Glutamatergic neuron (in vitro differentiated cells): ENCODE measurements at regions not wholly inside any gene's neighbourhood (a gene's known extent, or its start where the extent isn't known, plus 50 kb on each side); places are given as distances from the start of the nearest gene placed in this dataset.

Source experiments
- DNase-seq: peaks from one replicate; pipeline ENCODE4 v3.0.0; 2022
- H3K27ac Mint-ChIP-seq: one replicate; pipeline ENCODE4 v1.8.0; 2020; ENCODE audit warnings: mild to moderate bottlenecking, mixed read lengths, inconsistent platforms; ENCODE audit not compliant: unreplicated experiment
- H3K27me3 Mint-ChIP-seq: one replicate; pipeline ENCODE4 v1.8.0; 2020; ENCODE audit warnings: mild to moderate bottlenecking, moderate library complexity, mixed read lengths, inconsistent platforms; ENCODE audit not compliant: unreplicated experiment
- H3K36me3 Mint-ChIP-seq: one replicate; pipeline ENCODE4 v1.8.0; 2020; ENCODE audit warnings: mild to moderate bottlenecking, mixed read lengths, inconsistent platforms; ENCODE audit not compliant: unreplicated experiment
- H3K4me1 Mint-ChIP-seq: one replicate; pipeline ENCODE4 v1.8.0; 2020; ENCODE audit warnings: mild to moderate bottlenecking, low read depth, mixed read lengths, inconsistent platforms; ENCODE audit not compliant: unreplicated experiment
- H3K4me3 Mint-ChIP-seq: one replicate; pipeline ENCODE4 v1.8.0; 2020; ENCODE audit warnings: mild to moderate bottlenecking, mixed read lengths, inconsistent platforms; ENCODE audit not compliant: unreplicated experiment
- H3K9me3 Mint-ChIP-seq: one replicate; pipeline ENCODE4 v1.8.0; 2020; ENCODE audit warnings: mild to moderate bottlenecking, moderate library complexity, mixed read lengths, inconsistent platforms; ENCODE audit not compliant: unreplicated experiment
- TF ChIP-seq, protein P1 (sequence below): fragments of 200-600 bp; sonication (generic); IDR thresholded peaks from one replicate; pipeline ENCODE4 v1.5.0; 2021; ENCODE audit not compliant: partially characterized antibody, unreplicated experiment

DNA sequence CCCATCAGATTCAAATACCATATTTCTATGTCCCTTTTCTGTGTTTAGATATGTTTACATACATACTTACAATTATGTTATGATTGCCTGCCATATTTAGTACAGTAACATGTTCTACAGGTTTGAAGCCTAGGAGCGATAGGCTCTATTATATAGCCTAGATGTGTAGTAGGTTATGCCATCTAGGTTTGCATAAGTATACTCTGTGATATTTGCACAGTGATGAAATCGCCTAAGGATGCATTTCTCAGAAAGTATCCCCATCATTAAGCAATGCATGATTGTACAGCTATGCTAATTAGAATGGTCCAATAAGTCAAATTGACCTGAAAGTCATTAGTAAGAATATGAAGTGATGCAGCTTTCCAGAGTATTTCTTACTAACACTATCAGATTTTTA is 1171.7 kb upstream of the LRRTM3 start:
- Mint-ChIP-seq H3K4me1 (no peaks in the 10 kb centered on the region), H3K4me3 (no peak overlapping the region), H3K36me3 (no peaks in the 10 kb centered on the region), H3K27ac (no peak overlapping the region), H3K27me3 (no peaks in the 10 kb centered on the region), H3K9me3 (no peaks in the 10 kb centered on the region)
- TF ChIP-seq, protein P1, sequence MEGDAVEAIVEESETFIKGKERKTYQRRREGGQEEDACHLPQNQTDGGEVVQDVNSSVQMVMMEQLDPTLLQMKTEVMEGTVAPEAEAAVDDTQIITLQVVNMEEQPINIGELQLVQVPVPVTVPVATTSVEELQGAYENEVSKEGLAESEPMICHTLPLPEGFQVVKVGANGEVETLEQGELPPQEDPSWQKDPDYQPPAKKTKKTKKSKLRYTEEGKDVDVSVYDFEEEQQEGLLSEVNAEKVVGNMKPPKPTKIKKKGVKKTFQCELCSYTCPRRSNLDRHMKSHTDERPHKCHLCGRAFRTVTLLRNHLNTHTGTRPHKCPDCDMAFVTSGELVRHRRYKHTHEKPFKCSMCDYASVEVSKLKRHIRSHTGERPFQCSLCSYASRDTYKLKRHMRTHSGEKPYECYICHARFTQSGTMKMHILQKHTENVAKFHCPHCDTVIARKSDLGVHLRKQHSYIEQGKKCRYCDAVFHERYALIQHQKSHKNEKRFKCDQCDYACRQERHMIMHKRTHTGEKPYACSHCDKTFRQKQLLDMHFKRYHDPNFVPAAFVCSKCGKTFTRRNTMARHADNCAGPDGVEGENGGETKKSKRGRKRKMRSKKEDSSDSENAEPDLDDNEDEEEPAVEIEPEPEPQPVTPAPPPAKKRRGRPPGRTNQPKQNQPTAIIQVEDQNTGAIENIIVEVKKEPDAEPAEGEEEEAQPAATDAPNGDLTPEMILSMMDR = no peak
- no peak for DNase-seq

DNA sequence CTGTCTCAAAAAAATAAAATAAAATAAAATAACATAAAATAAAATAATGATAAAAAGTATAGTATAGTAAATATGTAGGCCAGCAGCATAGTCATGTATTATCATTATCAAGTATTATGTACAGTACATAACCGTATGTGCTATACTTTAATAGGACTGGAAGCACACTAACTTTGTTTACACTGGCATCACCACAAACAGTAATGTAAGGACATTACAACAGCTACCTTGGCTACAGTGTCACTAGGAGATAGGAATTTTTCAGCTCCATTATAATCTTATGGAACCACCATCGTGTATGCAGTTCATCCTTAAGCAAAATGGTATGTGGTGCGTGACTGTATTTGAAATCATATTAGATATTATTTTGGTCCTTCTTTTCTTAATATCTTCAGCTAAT is 1163.5 kb upstream of the LRRTM3 start:
- Mint-ChIP-seq H3K27ac (no peak overlapping the region), H3K9me3 (no peaks in the 10 kb centered on the region), H3K36me3 (no peaks in the 10 kb centered on the region), H3K4me3 (no peak overlapping the region), H3K27me3 (no peaks in the 10 kb centered on the region), H3K4me1 (no peaks in the 10 kb centered on the region)
- DNase-seq = no peak
- TF ChIP-seq, protein P1 = no peak

DNA sequence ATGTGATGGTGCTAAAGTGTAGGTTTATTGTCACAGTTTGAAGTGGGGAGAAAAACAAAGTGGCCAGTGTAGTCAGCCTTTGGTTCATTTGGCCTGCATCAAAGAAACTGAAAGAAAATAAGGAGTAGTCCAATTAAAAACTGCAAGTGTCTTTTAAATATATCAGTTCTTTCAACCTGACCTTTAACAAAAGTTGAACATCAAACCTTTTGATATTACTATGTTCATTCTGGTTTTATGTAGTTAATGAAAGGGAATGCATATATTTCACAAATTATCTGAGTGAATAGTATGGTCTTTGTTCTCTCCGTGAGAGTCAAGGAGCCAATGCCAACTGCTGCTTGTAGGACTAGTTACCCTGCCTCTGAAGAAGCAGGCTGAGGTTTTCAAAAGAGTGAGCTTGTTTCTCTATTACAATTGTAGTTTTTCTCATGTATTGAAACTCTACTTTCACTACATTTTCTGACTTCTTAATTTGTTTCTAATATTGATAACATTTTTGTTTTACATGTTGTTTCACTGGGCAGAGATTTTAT is 1160.8 kb upstream of the LRRTM3 start:
- no peaks in the 10 kb centered on the region for H3K27me3 Mint-ChIP-seq
- H3K4me1 Mint-ChIP-seq = no peaks in the 10 kb centered on the region
- no peaks in the 10 kb centered on the region for H3K9me3 Mint-ChIP-seq
- DNase-seq = no peak
- no peaks in the 10 kb centered on the region for H3K36me3 Mint-ChIP-seq
- H3K27ac Mint-ChIP-seq = no peak overlapping the region
- TF ChIP-seq, protein P1 = no peak
- no peak overlapping the region for H3K4me3 Mint-ChIP-seq

DNA sequence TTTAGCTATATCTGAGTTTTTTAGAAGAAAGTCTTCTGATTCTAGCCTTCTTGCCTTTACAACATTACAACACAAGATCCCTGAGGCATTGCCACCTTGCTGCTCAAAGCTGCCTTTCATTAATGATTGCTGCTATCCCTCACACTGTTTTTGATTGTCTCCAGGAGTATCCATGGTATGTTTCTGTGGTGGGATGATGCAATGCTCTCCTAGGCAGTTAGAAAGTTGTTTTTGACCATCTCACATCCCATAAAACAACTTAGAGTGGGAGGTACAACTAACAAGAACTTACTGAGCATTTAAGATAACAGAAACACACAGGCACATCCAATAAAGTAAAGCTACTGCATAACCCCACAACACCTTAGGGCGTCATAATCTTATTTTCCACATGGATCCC is 1156.0 kb upstream of the LRRTM3 start:
- no peak for DNase-seq
- Mint-ChIP-seq H3K36me3 (no peaks in the 10 kb centered on the region), H3K4me1 (no peaks in the 10 kb centered on the region), H3K27me3 (no peaks in the 10 kb centered on the region), H3K27ac (no peak overlapping the region), H3K4me3 (no peak overlapping the region), H3K9me3 (no peaks in the 10 kb centered on the region)
- TF ChIP-seq, protein P1 = no peak

DNA sequence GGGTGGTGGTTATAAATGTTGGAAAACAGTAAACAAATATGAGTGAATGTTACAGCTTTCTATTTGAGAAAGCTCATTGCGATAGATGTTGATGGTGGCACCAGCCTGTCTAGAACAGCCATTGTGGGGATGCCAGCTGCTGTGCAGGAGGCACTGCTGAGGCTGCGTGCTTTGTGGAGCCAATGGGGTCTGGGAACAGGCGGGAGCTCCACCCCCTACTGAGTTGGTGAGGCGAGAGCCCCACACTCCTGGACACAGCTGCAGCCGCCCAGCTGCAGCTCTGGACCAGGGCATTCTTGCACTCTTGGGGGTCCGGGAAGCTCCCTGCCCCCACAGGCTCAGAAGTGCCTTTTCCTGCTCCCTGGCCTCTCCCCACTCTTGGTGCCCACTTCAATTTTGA is 1147.1 kb upstream of the LRRTM3 start:
- no peak overlapping the region for H3K27ac Mint-ChIP-seq
- H3K4me1 Mint-ChIP-seq = no peaks in the 10 kb centered on the region
- H3K27me3 Mint-ChIP-seq = peaks cover 3% of the 10 kb centered on the region
- no peaks in the 10 kb centered on the region for H3K9me3 Mint-ChIP-seq
- no peaks in the 10 kb centered on the region for H3K36me3 Mint-ChIP-seq
- no peak for DNase-seq
- TF ChIP-seq, protein P1 = no peak
- H3K4me3 Mint-ChIP-seq = no peak overlapping the region
